ENCODE measurements at regions not wholly inside any gene's neighbourhood (a gene's known extent, or its start where the extent isn't known, plus 50 kb on each side); places are given as distances from the start of the nearest gene placed in this dataset.
"Not testable (repeated sequence)": the region's sequence is repeated elsewhere in the genome, so short reads cannot be mapped to it uniquely, and the experiment has no call there.

DNA sequence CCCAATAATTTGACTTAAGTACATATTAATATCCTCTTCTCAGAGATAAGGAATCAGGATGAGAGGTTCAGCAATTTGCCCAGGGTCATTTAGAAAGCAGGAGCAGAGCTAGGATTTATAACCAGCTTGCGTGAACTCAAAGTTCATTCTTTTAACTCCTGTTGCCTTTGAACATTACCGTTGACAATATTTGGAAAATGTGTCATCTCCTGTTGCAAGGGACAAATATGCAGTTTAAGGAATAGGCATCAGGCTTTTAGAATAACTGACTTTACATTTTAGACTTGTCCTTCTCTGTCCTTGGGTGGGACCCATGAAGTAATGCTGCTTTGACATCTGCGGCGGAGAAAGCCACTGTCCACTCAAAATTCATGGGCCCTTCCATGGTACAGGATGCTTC is 252.2 kb upstream of the RGMA start:
- no peak for TF ChIP-seq EZH2 (IDR thresholded peaks at IDR 0.05; ENCODE audit: insufficient read depth, poor library complexity, severe bottlenecking)
- no peak for TF ChIP-seq EZH2phosphoT487 (IDR thresholded peaks at IDR 0.05; ENCODE audit: insufficient read depth, low read depth)
- H3K79me2 ChIP-seq (ENCODE audit: insufficient read depth) = no peaks in the 10 kb centered on the region
- in situ Hi-C loops (cut with MboI) = no loop called here
- H2AFZ ChIP-seq = no peak overlapping the region
- H3K36me3 ChIP-seq (ENCODE audit: low read depth) = no peaks in the 10 kb centered on the region
- no peak overlapping the region for H3K4me2 ChIP-seq (ENCODE audit: unreplicated experiment)
- H3K9ac ChIP-seq = no peak overlapping the region
- H3K4me3 ChIP-seq = no peak overlapping the region
- H3K9me3 ChIP-seq (ENCODE audit: low read depth) = no peaks in the 10 kb centered on the region
- H4K20me1 ChIP-seq (ENCODE audit: insufficient read depth) = no peaks in the 10 kb centered on the region
- H3K4me1 ChIP-seq (ENCODE audit: insufficient read depth) = no peaks in the 10 kb centered on the region
- no peaks in the 10 kb centered on the region for H3F3A ChIP-seq (ENCODE audit: insufficient read depth)
- 73 to 83% methylated on average over 4 of the region's 4 CpGs for WGBS, 2 experiments (ENCODE audit: low coverage in 1 of 2, low lambda C conversion rate in 2 of 2, missing lambda C conversion rate in 2 of 2)
- H3K27ac ChIP-seq = no peak overlapping the region
- DNase-seq = no peak
- no peaks in the 10 kb centered on the region for H3K9me2 ChIP-seq (ENCODE audit: insufficient read depth)
- H3K27me3 ChIP-seq (replicated peaks; ENCODE audit: insufficient read depth) = no peaks in the 10 kb centered on the region

DNA sequence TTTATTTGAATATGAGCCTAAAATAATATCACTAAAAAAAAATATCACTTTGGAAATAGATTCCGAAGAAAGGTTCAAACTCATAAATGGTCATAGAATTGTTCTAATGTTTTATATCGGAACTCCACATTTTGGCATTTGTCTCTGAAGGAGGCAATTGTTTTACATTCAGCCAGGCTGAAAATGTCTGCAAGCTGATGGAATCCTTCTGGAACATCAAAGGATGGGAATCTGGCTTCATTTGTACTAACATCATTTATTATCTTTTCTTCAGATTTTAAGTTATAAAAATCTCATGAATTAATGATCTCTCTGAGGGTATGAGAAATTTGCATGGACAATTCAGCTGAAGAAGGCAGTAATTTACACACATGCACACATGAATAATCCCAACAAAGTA is 251.4 kb upstream of the RGMA start:
- Histone ChIP-seq H3K36me3 (ENCODE audit: low read depth) (no peaks in the 10 kb centered on the region), H3K9me2 (ENCODE audit: insufficient read depth) (no peaks in the 10 kb centered on the region), H3K9me3 (ENCODE audit: low read depth) (no peaks in the 10 kb centered on the region), H3K27me3 (replicated peaks; ENCODE audit: insufficient read depth) (no peaks in the 10 kb centered on the region), H3K4me3 (no peak overlapping the region), H3F3A (ENCODE audit: insufficient read depth) (no peaks in the 10 kb centered on the region), H4K20me1 (ENCODE audit: insufficient read depth) (no peaks in the 10 kb centered on the region), H3K9ac (no peak overlapping the region), H2AFZ (no peak overlapping the region), H3K79me2 (ENCODE audit: insufficient read depth) (no peaks in the 10 kb centered on the region), H3K4me2 (ENCODE audit: unreplicated experiment) (no peak overlapping the region), H3K27ac (no peak overlapping the region), H3K4me1 (ENCODE audit: insufficient read depth) (no peaks in the 10 kb centered on the region)
- WGBS, 2 experiments (ENCODE audit: low coverage in 1 of 2, low lambda C conversion rate in 2 of 2, missing lambda C conversion rate in 2 of 2) = 1 to 7% methylated on average over 2 of the region's 2 CpGs
- in situ Hi-C loops (cut with MboI) = no loop called here
- no peak for DNase-seq
- no peak for TF ChIP-seq EZH2 (IDR thresholded peaks at IDR 0.05; ENCODE audit: insufficient read depth, poor library complexity, severe bottlenecking)
- TF ChIP-seq EZH2phosphoT487 (IDR thresholded peaks at IDR 0.05; ENCODE audit: insufficient read depth, low read depth) = no peak

DNA sequence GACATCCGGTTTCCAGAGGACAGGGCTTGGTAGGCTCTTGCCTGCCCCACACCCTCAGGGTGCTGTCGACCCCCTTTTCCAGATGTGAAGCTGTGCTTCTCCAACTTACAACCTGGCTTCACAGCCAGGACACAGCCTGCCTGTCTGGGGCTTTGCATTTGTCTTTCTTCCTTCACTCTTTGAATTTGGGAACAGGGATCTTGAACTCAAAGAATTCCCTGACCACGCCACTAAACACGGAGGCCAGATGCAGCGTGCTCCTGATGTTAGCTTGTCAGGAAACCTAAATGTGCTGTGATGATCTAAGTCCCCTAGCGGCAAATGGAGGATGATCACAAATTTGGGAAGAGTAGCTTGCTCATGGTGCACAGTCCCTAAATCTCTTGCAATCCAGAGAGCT is 244.8 kb upstream of the RGMA start:
- Histone ChIP-seq H3K9me2 (ENCODE audit: insufficient read depth) (no peaks in the 10 kb centered on the region), H3K79me2 (ENCODE audit: insufficient read depth) (no peaks in the 10 kb centered on the region), H3K9me3 (ENCODE audit: low read depth) (no peaks in the 10 kb centered on the region), H3K36me3 (ENCODE audit: low read depth) (no peaks in the 10 kb centered on the region), H3K27me3 (replicated peaks; ENCODE audit: insufficient read depth) (no peaks in the 10 kb centered on the region), H3K27ac (no peak overlapping the region), H3K4me2 (ENCODE audit: unreplicated experiment) (no peak overlapping the region), H4K20me1 (ENCODE audit: insufficient read depth) (no peaks in the 10 kb centered on the region), H3K9ac (no peak overlapping the region), H2AFZ (no peak overlapping the region), H3F3A (ENCODE audit: insufficient read depth) (no peaks in the 10 kb centered on the region), H3K4me1 (ENCODE audit: insufficient read depth) (no peaks in the 10 kb centered on the region), H3K4me3 (no peak overlapping the region)
- WGBS, 2 experiments (ENCODE audit: low coverage in 1 of 2, low lambda C conversion rate in 2 of 2, missing lambda C conversion rate in 2 of 2) = 4 to 7% methylated on average over 6 of the region's 6 CpGs
- no peak for TF ChIP-seq EZH2 (IDR thresholded peaks at IDR 0.05; ENCODE audit: insufficient read depth, poor library complexity, severe bottlenecking)
- no peak for TF ChIP-seq EZH2phosphoT487 (IDR thresholded peaks at IDR 0.05; ENCODE audit: insufficient read depth, low read depth)
- no peak for DNase-seq
- in situ Hi-C loops (cut with MboI) = no loop called here

DNA sequence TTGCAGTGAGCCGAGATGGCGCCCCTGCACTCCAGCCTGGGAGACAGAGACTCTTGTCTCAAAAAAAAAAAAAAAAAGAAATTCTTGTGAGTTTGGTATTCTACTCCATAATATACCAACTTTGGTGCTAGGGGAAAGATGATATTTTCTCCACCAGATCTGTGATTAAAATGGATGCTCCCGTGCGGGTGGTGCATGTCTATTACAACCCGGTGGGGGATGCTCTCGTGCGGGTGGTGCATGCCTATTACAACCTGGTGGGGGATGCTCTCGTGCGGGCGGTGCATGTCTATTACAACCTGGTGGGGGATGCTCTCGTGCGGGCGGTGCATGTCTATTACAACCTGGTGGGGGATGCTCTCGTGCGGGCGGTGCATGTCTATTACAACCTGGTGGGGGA is 244.1 kb upstream of the RGMA start:
- H3K27me3 ChIP-seq (replicated peaks; ENCODE audit: insufficient read depth); H3K79me2 ChIP-seq (ENCODE audit: insufficient read depth); H3K9me3 ChIP-seq (ENCODE audit: low read depth); H2AFZ ChIP-seq; H3K4me3 ChIP-seq; H3K9me2 ChIP-seq (ENCODE audit: insufficient read depth); H4K20me1 ChIP-seq (ENCODE audit: insufficient read depth); H3K4me1 ChIP-seq (ENCODE audit: insufficient read depth); H3K9ac ChIP-seq; DNase-seq; in situ Hi-C loops (cut with MboI); H3F3A ChIP-seq (ENCODE audit: insufficient read depth); H3K36me3 ChIP-seq (ENCODE audit: low read depth); H3K27ac ChIP-seq; H3K4me2 ChIP-seq (ENCODE audit: unreplicated experiment): not testable (repeated sequence)
- WGBS, 2 experiments (ENCODE audit: low coverage in 1 of 2, low lambda C conversion rate in 2 of 2, missing lambda C conversion rate in 2 of 2) = 42 to 48% methylated on average over 11 to 16 of the region's 16 CpGs

DNA sequence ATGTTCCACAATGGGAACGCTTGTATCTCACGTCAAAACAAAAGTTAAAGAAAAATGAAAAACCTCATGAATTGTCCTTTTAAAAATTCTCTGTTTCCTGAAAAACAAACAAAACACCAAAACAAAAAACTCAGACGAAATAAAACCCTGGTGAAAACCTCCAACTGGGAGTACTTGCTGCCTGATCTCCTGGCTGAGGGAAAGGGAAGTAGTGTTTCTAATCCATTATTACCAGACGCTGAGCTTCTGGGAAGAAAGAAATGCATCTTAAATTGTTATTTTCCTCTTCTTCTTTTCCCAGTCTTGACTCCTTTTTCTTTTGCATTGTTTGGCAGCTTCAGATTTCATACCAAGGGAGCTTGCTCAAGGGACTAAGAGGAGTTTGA is 243.2 kb upstream of the RGMA start:
- H3K4me2 ChIP-seq (ENCODE audit: unreplicated experiment) = no peak overlapping the region

More for the DNA sequence above, 243.2 kb upstream of the RGMA start:
- 19 to 24% methylated on average over 4 of the region's 4 CpGs for WGBS, 2 experiments (ENCODE audit: low coverage in 1 of 2, low lambda C conversion rate in 2 of 2, missing lambda C conversion rate in 2 of 2)
- no peaks in the 10 kb centered on the region for H3K9me3 ChIP-seq (ENCODE audit: low read depth)
- H3K79me2 ChIP-seq (ENCODE audit: insufficient read depth) = no peaks in the 10 kb centered on the region
- no peaks in the 10 kb centered on the region for H3K36me3 ChIP-seq (ENCODE audit: low read depth)
- H3F3A ChIP-seq (ENCODE audit: insufficient read depth) = no peaks in the 10 kb centered on the region
- no peaks in the 10 kb centered on the region for H4K20me1 ChIP-seq (ENCODE audit: insufficient read depth)
- TF ChIP-seq EZH2 (IDR thresholded peaks at IDR 0.05; ENCODE audit: insufficient read depth, poor library complexity, severe bottlenecking) (no peak), EZH2phosphoT487 (IDR thresholded peaks at IDR 0.05; ENCODE audit: insufficient read depth, low read depth) (no peak)
- no peak for DNase-seq
- H2AFZ ChIP-seq = no peak overlapping the region
- H3K4me3 ChIP-seq = no peak overlapping the region
- no peaks in the 10 kb centered on the region for H3K4me1 ChIP-seq (ENCODE audit: insufficient read depth)
- in situ Hi-C loops (cut with MboI) = no loop called here
- no peaks in the 10 kb centered on the region for H3K27me3 ChIP-seq (replicated peaks; ENCODE audit: insufficient read depth)
- H3K9ac ChIP-seq = no peak overlapping the region
- no peaks in the 10 kb centered on the region for H3K9me2 ChIP-seq (ENCODE audit: insufficient read depth)
- no peak overlapping the region for H3K27ac ChIP-seq
